H9 (cell line): ENCODE measurements at regions not wholly inside any gene's neighbourhood (a gene's known extent, or its start where the extent isn't known, plus 50 kb on each side); places are given as distances from the start of the nearest gene placed in this dataset.

Experiments
- DNase-seq: peaks from one replicate; pipeline ENCODE4 v3.0.0-alpha.2; 2017
- H2AFZ ChIP-seq: one replicate; pipeline ENCODE4 v1.6.1; 2013; ENCODE audit warnings: mild to moderate bottlenecking, low read length, control low read depth, moderate library complexity
- H2AK5ac ChIP-seq: 2 replicates; pipeline ENCODE4 v1.6.1; 2013; ENCODE audit warnings: low read length, control low read depth, mixed read lengths; ENCODE audit not compliant: insufficient read length
- H2BK120ac ChIP-seq: one replicate; pipeline ENCODE4 v1.6.1; 2013; ENCODE audit warnings: low read depth, mild to moderate bottlenecking, low read length, control low read depth, inconsistent platforms; ENCODE audit not compliant: poor library complexity, severe bottlenecking
- H2BK12ac ChIP-seq: 2 replicates; pipeline ENCODE4 v1.6.1; 2013; ENCODE audit warnings: low read length, control low read depth, mixed read lengths, low read depth; ENCODE audit not compliant: insufficient read length
- H2BK15ac ChIP-seq: 2 replicates; pipeline ENCODE4 v1.6.1; 2013; ENCODE audit warnings: low read depth, low read length, control low read depth
- H2BK20ac ChIP-seq: one replicate; pipeline ENCODE4 v1.6.1; 2013; ENCODE audit warnings: low read depth, mild to moderate bottlenecking, low read length, control low read depth, inconsistent platforms; ENCODE audit not compliant: poor library complexity, severe bottlenecking
- H2BK5ac ChIP-seq: 2 replicates; pipeline ENCODE4 v1.6.1; 2013; ENCODE audit warnings: low read length, control low read depth, mixed read lengths; ENCODE audit not compliant: insufficient read length
- H3K14ac ChIP-seq: 2 replicates; pipeline ENCODE4 v1.6.1; 2013; ENCODE audit warnings: low read length, control low read depth; ENCODE audit not compliant: insufficient read depth
- H3K18ac ChIP-seq: 2 replicates; pipeline ENCODE4 v1.6.1; 2013; ENCODE audit warnings: low read depth, mild to moderate bottlenecking, mixed read lengths, low read length, control low read depth; ENCODE audit not compliant: insufficient read length
- H3K23ac ChIP-seq: 2 replicates; pipeline ENCODE4 v1.6.1; 2013; ENCODE audit warnings: low read length, control low read depth, mixed read lengths, low read depth; ENCODE audit not compliant: insufficient read length
- H3K23me2 ChIP-seq: 2 replicates; pipeline ENCODE4 v1.6.1; 2013; ENCODE audit warnings: low read depth, mild to moderate bottlenecking, mixed read lengths, low read length, control low read depth; ENCODE audit not compliant: insufficient read length, poor library complexity, severe bottlenecking
- H3K27ac ChIP-seq: 2 replicates; pipeline ENCODE4 v1.5.1; 2013; ENCODE audit warnings: low read length, control low read depth, mixed read lengths, low read depth; ENCODE audit not compliant: insufficient read length
- H3K27me3 ChIP-seq: 2 replicates; pipeline ENCODE4 v1.6.1; 2013; ENCODE audit warnings: low read length, control low read depth, inconsistent platforms; ENCODE audit not compliant: insufficient read depth
- H3K4ac ChIP-seq: 2 replicates; pipeline ENCODE4 v1.6.1; 2013; ENCODE audit warnings: low read depth, mild to moderate bottlenecking, control low read depth, inconsistent platforms, low read length, moderate library complexity
- H3K4me1 ChIP-seq: 2 replicates; pipeline ENCODE4 v1.6.1; 2013; ENCODE audit warnings: low read length, control low read depth, inconsistent platforms; ENCODE audit not compliant: insufficient read depth
- H3K4me2 ChIP-seq: 2 replicates; pipeline ENCODE4 v1.6.1; 2013; ENCODE audit warnings: low read length, control low read depth, mixed read lengths; ENCODE audit not compliant: insufficient read length, insufficient read depth
- H3K56ac ChIP-seq: 2 replicates; pipeline ENCODE4 v1.6.1; 2013; ENCODE audit warnings: low read depth, mild to moderate bottlenecking, mixed read lengths, low read length, control low read depth; ENCODE audit not compliant: insufficient read length
- H3K79me1 ChIP-seq: 2 replicates; pipeline ENCODE4 v1.6.1; 2013; ENCODE audit warnings: low read depth, mild to moderate bottlenecking, moderate library complexity, low read length, control low read depth, inconsistent platforms; ENCODE audit not compliant: insufficient read depth, poor library complexity, severe bottlenecking
- H3K79me2 ChIP-seq: 2 replicates; pipeline ENCODE4 v1.6.1; 2013; ENCODE audit warnings: low read length, control low read depth, inconsistent platforms; ENCODE audit not compliant: insufficient read depth
- H3K9ac ChIP-seq: 2 replicates; pipeline ENCODE4 v1.6.1; 2013; ENCODE audit warnings: low read length, control low read depth, mixed read lengths; ENCODE audit not compliant: insufficient read length; ENCODE audit errors: extremely low read depth
- H3K9me3 ChIP-seq: one replicate; pipeline ENCODE4 v1.6.1; 2013; ENCODE audit warnings: low read depth, low read length, inconsistent platforms; ENCODE audit not compliant: control insufficient read depth
- H3T11ph ChIP-seq: one replicate; pipeline ENCODE4 v1.6.1; 2013; ENCODE audit warnings: mild to moderate bottlenecking, low read length, control low read depth, inconsistent platforms
- H4K20me1 ChIP-seq: one replicate; pipeline ENCODE4 v1.6.1; 2013; ENCODE audit not compliant: control insufficient read depth, insufficient read length, insufficient read depth
- H4K5ac ChIP-seq: 2 replicates; pipeline ENCODE4 v1.6.1; 2013; ENCODE audit warnings: low read depth, mild to moderate bottlenecking, mixed read lengths, low read length, control low read depth; ENCODE audit not compliant: insufficient read length
- H4K8ac ChIP-seq: replicated peaks from 2 replicates; pipeline ENCODE4 v1.6.1; 2013; ENCODE audit warnings: low read length, control low read depth, mixed read lengths, low read depth; ENCODE audit not compliant: insufficient read length
- H4K91ac ChIP-seq: 2 replicates; pipeline ENCODE4 v1.6.1; 2013; ENCODE audit warnings: low read depth, mild to moderate bottlenecking, moderate library complexity, mixed read lengths, low read length, control low read depth; ENCODE audit not compliant: insufficient read length
- H3K27ac Mint-ChIP-seq, 3 experiments: 2 replicates in 2 of 3; 3 replicates in 1 of 3; pipeline ENCODE4 v1.8.0; 2020 to 2021; ENCODE audit warnings: mixed read lengths in 3 of 3, mild to moderate bottlenecking in 1 of 3, moderate library complexity in 1 of 3
- H3K27me3 Mint-ChIP-seq: 2 replicates; pipeline ENCODE4 v1.8.0; 2021; ENCODE audit warnings: low read depth, mild to moderate bottlenecking, moderate library complexity, mixed read lengths
- H3K36me3 Mint-ChIP-seq, 3 experiments: 2 replicates in 2 of 3; 3 replicates in 1 of 3; pipeline ENCODE4 v1.8.0; 2020 to 2021; ENCODE audit warnings: low read depth in 3 of 3, mixed read lengths in 3 of 3; ENCODE audit not compliant: insufficient read depth in 1 of 3
- H3K4me1 Mint-ChIP-seq, 2 experiments: 2 replicates each; pipeline ENCODE4 v1.8.0; 2020; ENCODE audit warnings: mixed read lengths in 2 of 2
- H3K4me3 Mint-ChIP-seq, 2 experiments: 2 replicates in 1 of 2; 3 replicates in 1 of 2; pipeline ENCODE4 v1.8.0; 2020 to 2021; ENCODE audit warnings: mild to moderate bottlenecking in 2 of 2, mixed read lengths in 2 of 2, moderate library complexity in 1 of 2
- H3K9me3 Mint-ChIP-seq, 2 experiments: 2 replicates in 1 of 2; 3 replicates in 1 of 2; pipeline ENCODE4 v1.8.0; 2020; ENCODE audit warnings: mild to moderate bottlenecking in 2 of 2, mixed read lengths in 2 of 2, moderate library complexity in 1 of 2
- WGBS: extraction: QIAGEN DNeasy Blood & Tissue Kit; methylation state at CpG from one replicate; pipeline ENCODE4 v1.1.7; 2013; ENCODE audit warnings: missing lambda C conversion rate, low lambda C conversion rate, mixed read lengths; ENCODE audit not compliant: insufficient read length; ENCODE audit errors: extremely low coverage; 5-methylcytosine and 5-hydroxymethylcytosine counted together
- TF ChIP-seq, protein P1 (sequence below): fragments of 200-600 bp; sonication (generic); conservative IDR thresholded peaks from 3 replicates; pipeline ENCODE4 v1.8.0; 2021; ENCODE audit warnings: antibody characterized with exemption, mild to moderate bottlenecking

GRCh38 chr10:121292321-121292720, 305.9 kb downstream of the FGFR2 start:
- Histone ChIP-seq H3K23ac (no peak overlapping the region), H3K18ac (no peak overlapping the region), H3K4me2 (no peak overlapping the region), H2BK120ac (no peak overlapping the region), H3K79me1 (no peaks in the 10 kb centered on the region), H2BK20ac (no peak overlapping the region), H4K8ac (no peak overlapping the region), H4K5ac (no peak overlapping the region), H2BK5ac (no peak overlapping the region), H3K27ac (no peak overlapping the region), H2BK15ac (no peak overlapping the region), H3K56ac (no peak overlapping the region), H3K4ac (no peak overlapping the region), H3K9me3 (no peaks in the 10 kb centered on the region), H4K91ac (no peak overlapping the region), H3T11ph (no peak overlapping the region), H2BK12ac (no peak overlapping the region), H3K9ac (no peak overlapping the region), H3K23me2 (no peaks in the 10 kb centered on the region), H3K27me3 (no peaks in the 10 kb centered on the region), H2AFZ (no peak overlapping the region), H3K79me2 (no peaks in the 10 kb centered on the region), H3K14ac (no peak overlapping the region), H4K20me1 (no peaks in the 10 kb centered on the region), H2AK5ac (no peak overlapping the region), H3K4me1 (peaks cover 17% of the 10 kb centered on the region)
- Mint-ChIP-seq H3K4me3 (no peak overlapping the region), H3K4me1 (peaks cover 32 to 45% of the 10 kb centered on the region in 2 experiments), H3K27me3 (peaks cover 3% of the 10 kb centered on the region; the same call in 1 of the 2 replicates), H3K9me3 (peaks cover 3 to 4% of the 10 kb centered on the region in 2 experiments; a peak in 4 of 5 replicates), H3K27ac (no peak overlapping the region), H3K36me3 (peaks cover 0 to 15% (median 0%) of the 10 kb centered on the region in 3 experiments; a peak in 3 of 7 replicates)
- no peak for DNase-seq
- TF ChIP-seq, protein P1, sequence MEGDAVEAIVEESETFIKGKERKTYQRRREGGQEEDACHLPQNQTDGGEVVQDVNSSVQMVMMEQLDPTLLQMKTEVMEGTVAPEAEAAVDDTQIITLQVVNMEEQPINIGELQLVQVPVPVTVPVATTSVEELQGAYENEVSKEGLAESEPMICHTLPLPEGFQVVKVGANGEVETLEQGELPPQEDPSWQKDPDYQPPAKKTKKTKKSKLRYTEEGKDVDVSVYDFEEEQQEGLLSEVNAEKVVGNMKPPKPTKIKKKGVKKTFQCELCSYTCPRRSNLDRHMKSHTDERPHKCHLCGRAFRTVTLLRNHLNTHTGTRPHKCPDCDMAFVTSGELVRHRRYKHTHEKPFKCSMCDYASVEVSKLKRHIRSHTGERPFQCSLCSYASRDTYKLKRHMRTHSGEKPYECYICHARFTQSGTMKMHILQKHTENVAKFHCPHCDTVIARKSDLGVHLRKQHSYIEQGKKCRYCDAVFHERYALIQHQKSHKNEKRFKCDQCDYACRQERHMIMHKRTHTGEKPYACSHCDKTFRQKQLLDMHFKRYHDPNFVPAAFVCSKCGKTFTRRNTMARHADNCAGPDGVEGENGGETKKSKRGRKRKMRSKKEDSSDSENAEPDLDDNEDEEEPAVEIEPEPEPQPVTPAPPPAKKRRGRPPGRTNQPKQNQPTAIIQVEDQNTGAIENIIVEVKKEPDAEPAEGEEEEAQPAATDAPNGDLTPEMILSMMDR: no peak
- WGBS: no CpG with 5 or more reads among the region's 9 CpGs
